PC-3 (cell line): ENCODE measurements at regions not wholly inside any gene's neighbourhood (a gene's known extent, or its start where the extent isn't known, plus 50 kb on each side); places are given as distances from the start of the nearest gene placed in this dataset.

Source experiments
- ATAC-seq: fragments of 200-7000 bp; cut with Tn5 transposase; 2 replicates; pipeline ENCODE4 v1.9.1; 2020; ENCODE audit warnings: mild to moderate bottlenecking, moderate library complexity
- BruUV-seq: library from RNA; stranded (reverse); fragments of 400-500 nt; replicated peaks from 2 replicates; lab custom pipeline; 2021; lab: Mats Ljungman, UMichigan
- CTCF ChIA-PET: fragments of 300-600 bp; sonication (Branson Sonifier 250); formaldehyde crosslinking; loops from one replicate; lab custom pipeline; 2022; ENCODE audit warnings: antibody characterized with exemption; lab: Charles Lee
- POLR2A ChIA-PET: fragments of 300-600 bp; sonication (Branson Sonifier 250); formaldehyde crosslinking; loops from one replicate; lab custom pipeline; 2022; ENCODE audit warnings: antibody characterized with exemption; ENCODE audit not compliant: unreplicated experiment; lab: Charles Lee
- DNase-seq: peaks from one replicate; pipeline ENCODE4 v3.0.0-alpha.2; 2015
- H2AFZ ChIP-seq: fragments of 300-600 bp; sonication (generic); 2 replicates; pipeline ENCODE4 v1.6.0; 2016; ENCODE audit warnings: antibody characterized with exemption, low read length
- H3F3A ChIP-seq: fragments of 300-600 bp; sonication (generic); one replicate; pipeline ENCODE4 v1.6.0; 2017; ENCODE audit warnings: antibody characterized with exemption, low read length, control low read depth, mild to moderate bottlenecking; ENCODE audit not compliant: unreplicated experiment
- H3K27ac ChIP-seq: fragments of 300-600 bp; sonication (generic); 2 replicates; pipeline ENCODE4 v1.5.1; 2016; ENCODE audit warnings: mild to moderate bottlenecking, low read length
- H3K27me3 ChIP-seq: fragments of 300-600 bp; sonication (generic); 2 replicates; pipeline ENCODE4 v1.6.1; 2016; ENCODE audit warnings: low read length, mixed read lengths
- H3K36me3 ChIP-seq: fragments of 300-600 bp; sonication (generic); 2 replicates; pipeline ENCODE4 v1.6.1; 2016; ENCODE audit warnings: low read depth, mixed run types, low read length, mixed read lengths
- H3K4me1 ChIP-seq: fragments of 300-600 bp; sonication (generic); 2 replicates; pipeline ENCODE4 v1.5.1; 2016; ENCODE audit warnings: low read length; ENCODE audit not compliant: insufficient read depth
- H3K4me2 ChIP-seq: fragments of 300-600 bp; sonication (generic); 2 replicates; pipeline ENCODE4 v1.6.0; 2016; ENCODE audit warnings: low read length
- H3K4me3 ChIP-seq: fragments of 300-600 bp; sonication (generic); 2 replicates; pipeline ENCODE4 v1.5.1; 2016; ENCODE audit warnings: mild to moderate bottlenecking, low read length, mixed read lengths
- H3K79me2 ChIP-seq: fragments of 300-600 bp; sonication (generic); 2 replicates; pipeline ENCODE4 v1.6.1; 2017; ENCODE audit warnings: low read length, mixed read lengths
- H3K9ac ChIP-seq: fragments of 300-600 bp; sonication (generic); 2 replicates; pipeline ENCODE4 v1.6.0; 2016; ENCODE audit warnings: mild to moderate bottlenecking, low read length
- H3K9me2 ChIP-seq: fragments of 300-600 bp; sonication (generic); replicated peaks from 2 replicates; pipeline ENCODE4 v1.6.1; 2016; ENCODE audit warnings: mixed run types, low read length, mixed read lengths
- H3K9me3 ChIP-seq: fragments of 300-600 bp; sonication (generic); 2 replicates; pipeline ENCODE4 v1.6.1; 2016; ENCODE audit warnings: low read length, mixed read lengths
- H4K20me1 ChIP-seq: fragments of 300-600 bp; sonication (generic); 2 replicates; pipeline ENCODE4 v1.6.1; 2016; ENCODE audit warnings: low read length, mixed read lengths
- EZH2 ChIP-seq: fragments of 300-600 bp; sonication (generic); IDR thresholded peaks from one replicate; pipeline ENCODE4 v1.6.1; 2017; ENCODE audit warnings: antibody characterized with exemption, mild to moderate bottlenecking, low read length; ENCODE audit not compliant: unreplicated experiment
- EZH2phosphoT487 ChIP-seq: fragments of 300-600 bp; sonication (generic); IDR thresholded peaks from 2 replicates; pipeline ENCODE4 v1.6.1; 2018; ENCODE audit warnings: mild to moderate bottlenecking, antibody characterized with exemption, low read length, borderline replicate concordance
- intact Hi-C: fragments of 100-400 bp; cut with micrococcal nuclease; formaldehyde crosslinking; loops from 2 replicates; pipeline ENCODE4 v1.9.0; 2023
- TF ChIP-seq, protein P1 (sequence below): fragments of 300-600 bp; sonication (generic); conservative IDR thresholded peaks from 2 replicates; pipeline ENCODE4 v1.5.1; 2017; ENCODE audit warnings: antibody characterized with exemption, low read depth, mild to moderate bottlenecking, low read length

- Histone ChIP-seq H3K27ac (no peak overlapping the region), H3K9me3 (no peaks in the 10 kb centered on the region), H3K9me2 (no peaks in the 10 kb centered on the region), H3F3A (no peaks in the 10 kb centered on the region), H3K9ac (no peak overlapping the region), H3K4me3 (no peak overlapping the region), H3K27me3 (peaks cover 52% of the 10 kb centered on the region), H2AFZ (no peak overlapping the region), H3K79me2 (no peaks in the 10 kb centered on the region), H3K4me2 (no peak overlapping the region), H3K4me1 (no peaks in the 10 kb centered on the region), H3K36me3 (no peaks in the 10 kb centered on the region), H4K20me1 (no peaks in the 10 kb centered on the region)
- ChIA-PET CTCF (no interaction called here), POLR2A (no interaction called here)
- no TSS peak for BruUV-seq
- DNase-seq = no peak
- intact Hi-C loops = no loop called here
- no peak for ATAC-seq
- TF ChIP-seq EZH2phosphoT487 = no peak
- TF ChIP-seq, protein P1, sequence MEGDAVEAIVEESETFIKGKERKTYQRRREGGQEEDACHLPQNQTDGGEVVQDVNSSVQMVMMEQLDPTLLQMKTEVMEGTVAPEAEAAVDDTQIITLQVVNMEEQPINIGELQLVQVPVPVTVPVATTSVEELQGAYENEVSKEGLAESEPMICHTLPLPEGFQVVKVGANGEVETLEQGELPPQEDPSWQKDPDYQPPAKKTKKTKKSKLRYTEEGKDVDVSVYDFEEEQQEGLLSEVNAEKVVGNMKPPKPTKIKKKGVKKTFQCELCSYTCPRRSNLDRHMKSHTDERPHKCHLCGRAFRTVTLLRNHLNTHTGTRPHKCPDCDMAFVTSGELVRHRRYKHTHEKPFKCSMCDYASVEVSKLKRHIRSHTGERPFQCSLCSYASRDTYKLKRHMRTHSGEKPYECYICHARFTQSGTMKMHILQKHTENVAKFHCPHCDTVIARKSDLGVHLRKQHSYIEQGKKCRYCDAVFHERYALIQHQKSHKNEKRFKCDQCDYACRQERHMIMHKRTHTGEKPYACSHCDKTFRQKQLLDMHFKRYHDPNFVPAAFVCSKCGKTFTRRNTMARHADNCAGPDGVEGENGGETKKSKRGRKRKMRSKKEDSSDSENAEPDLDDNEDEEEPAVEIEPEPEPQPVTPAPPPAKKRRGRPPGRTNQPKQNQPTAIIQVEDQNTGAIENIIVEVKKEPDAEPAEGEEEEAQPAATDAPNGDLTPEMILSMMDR = no peak
- TF ChIP-seq EZH2 = no peak
Measured at GRCh38 chr18:78108554-78108953, 858.9 kb downstream of the GALR1 start.

GRCh38 chr18:78113136-78113939 is 863.7 kb downstream of the GALR1 start:
- H3K4me3 ChIP-seq = no peak overlapping the region
- ChIA-PET CTCF (no interaction called here), POLR2A (no interaction called here)
- H3K4me2 ChIP-seq = no peak overlapping the region
- no peak overlapping the region for H3K9ac ChIP-seq
- no peaks in the 10 kb centered on the region for H3K4me1 ChIP-seq
- DNase-seq = no peak
- H4K20me1 ChIP-seq = no peaks in the 10 kb centered on the region
- no peak overlapping the region for H2AFZ ChIP-seq
- peaks cover 50% of the 10 kb centered on the region for H3K27me3 ChIP-seq
- H3K27ac ChIP-seq = no peak overlapping the region
- BruUV-seq = no TSS peak
- no peaks in the 10 kb centered on the region for H3F3A ChIP-seq
- intact Hi-C loops = no loop called here
- no peaks in the 10 kb centered on the region for H3K9me2 ChIP-seq
- H3K36me3 ChIP-seq = no peaks in the 10 kb centered on the region
- no peaks in the 10 kb centered on the region for H3K9me3 ChIP-seq
- TF ChIP-seq, protein P1 = no peak
- TF ChIP-seq EZH2phosphoT487 (no peak), EZH2 (no peak)
- ATAC-seq = no peak
- no peaks in the 10 kb centered on the region for H3K79me2 ChIP-seq

GRCh38 chr18:78113940-78114251 is 864.2 kb downstream of the GALR1 start:
- intact Hi-C loops = no loop called here
- Histone ChIP-seq H3K4me1 (no peaks in the 10 kb centered on the region), H3F3A (no peaks in the 10 kb centered on the region), H3K9me2 (no peaks in the 10 kb centered on the region), H3K36me3 (no peaks in the 10 kb centered on the region), H3K9me3 (no peaks in the 10 kb centered on the region), H3K4me2 (no peak overlapping the region), H3K27ac (no peak overlapping the region), H3K4me3 (no peak overlapping the region), H3K9ac (no peak overlapping the region), H3K79me2 (no peaks in the 10 kb centered on the region), H3K27me3 (peaks cover 50% of the 10 kb centered on the region), H2AFZ (no peak overlapping the region), H4K20me1 (no peaks in the 10 kb centered on the region)
- DNase-seq (no peak), ATAC-seq (no peak)
- BruUV-seq = no TSS peak
- TF ChIP-seq EZH2phosphoT487 (no peak), EZH2 (no peak)
- TF ChIP-seq, protein P1 = no peak
- CTCF ChIA-PET = no interaction called here
- POLR2A ChIA-PET = no interaction called here
